ENCODE measurements at regions not wholly inside any gene's neighbourhood (a gene's known extent, or its start where the extent isn't known, plus 50 kb on each side); places are given as distances from the start of the nearest gene placed in this dataset.
"Not testable (repeated sequence)": the region's sequence is repeated elsewhere in the genome, so short reads cannot be mapped to it uniquely, and the experiment has no call there.

- no peak for DNase-seq
These were observed 530.6 kb upstream of the B3GAT1 start for GRCh38 chr11:134942681-134943080.

GRCh38 chr11:134941936-134942600 lies 530.0 kb upstream of the B3GAT1 start:
- not testable (repeated sequence) for DNase-seq

- DNase-seq, result no peak
These were observed 529.3 kb upstream of the B3GAT1 start for GRCh38 chr11:134941326-134941725.

- no peak for DNase-seq
These were observed 528.5 kb upstream of the B3GAT1 start for GRCh38 chr11:134940441-134941126.

GRCh38 chr11:134939905-134940304 lies 527.9 kb upstream of the B3GAT1 start:
- DNase-seq, result no peak

- DNase-seq, result no peak
These were observed 527.0 kb upstream of the B3GAT1 start for GRCh38 chr11:134939031-134939430.

GRCh38 chr11:134938212-134938611 lies 526.2 kb upstream of the B3GAT1 start:
- no peak for DNase-seq

- not testable (repeated sequence) for DNase-seq
These were observed 525.2 kb upstream of the B3GAT1 start for GRCh38 chr11:134937193-134937592.

GRCh38 chr11:134932761-134933160 lies 520.7 kb upstream of the B3GAT1 start:
- no peak for DNase-seq

- DNase-seq, result no peak
These were observed 513.4 kb upstream of the B3GAT1 start for GRCh38 chr11:134925432-134925831.

GRCh38 chr11:134923441-134923840 lies 511.4 kb upstream of the B3GAT1 start:
- DNase-seq, result no peak

GRCh38 chr11:134921938-134922337 lies 509.9 kb upstream of the B3GAT1 start:
- no peak for DNase-seq

GRCh38 chr11:134920851-134921608 lies 509.0 kb upstream of the B3GAT1 start:
- no peak for DNase-seq

GRCh38 chr11:134916421-134917213 lies 504.6 kb upstream of the B3GAT1 start:
- no peak for DNase-seq

- no peak for DNase-seq
These were observed 503.8 kb upstream of the B3GAT1 start for GRCh38 chr11:134915881-134916280.

- no peak for DNase-seq
These were observed 503.2 kb upstream of the B3GAT1 start for GRCh38 chr11:134915212-134915611.

- DNase-seq, result no peak
These were observed 502.1 kb upstream of the B3GAT1 start for GRCh38 chr11:134913999-134914590.

- no peak for DNase-seq
These were observed 501.3 kb upstream of the B3GAT1 start for GRCh38 chr11:134913391-134913790.

- no peak for DNase-seq
These were observed 499.6 kb upstream of the B3GAT1 start for GRCh38 chr11:134911514-134912180.

GRCh38 chr11:134908583-134908982 lies 496.5 kb upstream of the B3GAT1 start:
- no peak for DNase-seq

- DNase-seq, result no peak
These were observed 495.6 kb upstream of the B3GAT1 start for GRCh38 chr11:134907636-134908035.

- no peak for DNase-seq
These were observed 494.4 kb upstream of the B3GAT1 start for GRCh38 chr11:134906356-134906955.

Measured in inflammatory macrophage treated with lipopolysaccharide for 4 hours (primary cell).